ENCODE measurements at regions not wholly inside any gene's neighbourhood (a gene's known extent, or its start where the extent isn't known, plus 50 kb on each side); places are given as distances from the start of the nearest gene placed in this dataset.

GRCh38 chr4:117664706-117665444, 369.4 kb upstream of the NDST3 start:
- no peak for TF ChIP-seq CTCF (IDR thresholded peaks at IDR 0.05; ENCODE audit: poor library complexity, severe bottlenecking)

GRCh38 chr4:117676153-117676552, 358.1 kb upstream of the NDST3 start:
- Histone ChIP-seq H3K27me3 (ENCODE audit: insufficient read depth, poor library complexity, severe bottlenecking) (no peaks in the 10 kb centered on the region), H3K4me1 (ENCODE audit: insufficient read depth, poor library complexity, severe bottlenecking) (no peaks in the 10 kb centered on the region), H3K9me3 (ENCODE audit: severe bottlenecking) (no peaks in the 10 kb centered on the region), H3K4me3 (ENCODE audit: severe bottlenecking) (no peak overlapping the region), H3K27ac (ENCODE audit: poor library complexity, severe bottlenecking) (no peak overlapping the region), H3K36me3 (ENCODE audit: low read depth) (no peaks in the 10 kb centered on the region)
- no peak for ATAC-seq (ENCODE audit: low read depth)
- no peak for DNase-seq (ENCODE audit: low spot score)
- TF ChIP-seq CTCF (IDR thresholded peaks at IDR 0.05; ENCODE audit: poor library complexity, severe bottlenecking) = no peak

More at GRCh38 chr4:117664706-117665444, 369.4 kb upstream of the NDST3 start:
- Histone ChIP-seq H3K27me3 (ENCODE audit: insufficient read depth, poor library complexity, severe bottlenecking) (no peaks in the 10 kb centered on the region), H3K4me3 (ENCODE audit: severe bottlenecking) (no peak overlapping the region), H3K9me3 (ENCODE audit: severe bottlenecking) (no peaks in the 10 kb centered on the region), H3K27ac (ENCODE audit: poor library complexity, severe bottlenecking) (no peak overlapping the region), H3K36me3 (ENCODE audit: low read depth) (no peaks in the 10 kb centered on the region), H3K4me1 (ENCODE audit: insufficient read depth, poor library complexity, severe bottlenecking) (no peaks in the 10 kb centered on the region)
- 0 out of 3 replicates have a peak, but pooled peaks have one; percentile 23 for ATAC-seq (ENCODE audit: low read depth)
- no peak for DNase-seq (ENCODE audit: low spot score)

DNA sequence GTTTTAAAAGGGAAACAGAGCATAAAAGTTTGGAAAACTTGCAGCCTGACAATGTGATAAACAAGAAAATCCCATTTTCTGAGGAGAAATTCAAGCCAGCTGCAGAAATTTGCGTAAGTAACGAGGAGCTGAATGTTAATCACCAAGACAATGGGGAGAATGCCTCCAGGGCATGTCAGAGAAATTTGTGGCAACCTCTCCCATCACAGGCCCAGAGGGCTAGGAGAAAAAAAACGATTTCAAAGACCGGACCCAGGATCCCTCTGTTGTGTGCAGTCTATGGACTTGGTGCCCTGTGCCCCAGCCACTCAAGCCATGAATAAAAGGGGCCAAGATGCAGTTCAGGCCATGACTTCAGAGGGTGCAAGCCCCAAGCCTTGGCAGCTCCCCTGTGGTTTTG, 355.4 kb upstream of the NDST3 start:
- H3K4me1 ChIP-seq (ENCODE audit: insufficient read depth, poor library complexity, severe bottlenecking) = no peaks in the 10 kb centered on the region
- no peak for TF ChIP-seq CTCF (IDR thresholded peaks at IDR 0.05; ENCODE audit: poor library complexity, severe bottlenecking)
- no peak for DNase-seq (ENCODE audit: low spot score)

DNA sequence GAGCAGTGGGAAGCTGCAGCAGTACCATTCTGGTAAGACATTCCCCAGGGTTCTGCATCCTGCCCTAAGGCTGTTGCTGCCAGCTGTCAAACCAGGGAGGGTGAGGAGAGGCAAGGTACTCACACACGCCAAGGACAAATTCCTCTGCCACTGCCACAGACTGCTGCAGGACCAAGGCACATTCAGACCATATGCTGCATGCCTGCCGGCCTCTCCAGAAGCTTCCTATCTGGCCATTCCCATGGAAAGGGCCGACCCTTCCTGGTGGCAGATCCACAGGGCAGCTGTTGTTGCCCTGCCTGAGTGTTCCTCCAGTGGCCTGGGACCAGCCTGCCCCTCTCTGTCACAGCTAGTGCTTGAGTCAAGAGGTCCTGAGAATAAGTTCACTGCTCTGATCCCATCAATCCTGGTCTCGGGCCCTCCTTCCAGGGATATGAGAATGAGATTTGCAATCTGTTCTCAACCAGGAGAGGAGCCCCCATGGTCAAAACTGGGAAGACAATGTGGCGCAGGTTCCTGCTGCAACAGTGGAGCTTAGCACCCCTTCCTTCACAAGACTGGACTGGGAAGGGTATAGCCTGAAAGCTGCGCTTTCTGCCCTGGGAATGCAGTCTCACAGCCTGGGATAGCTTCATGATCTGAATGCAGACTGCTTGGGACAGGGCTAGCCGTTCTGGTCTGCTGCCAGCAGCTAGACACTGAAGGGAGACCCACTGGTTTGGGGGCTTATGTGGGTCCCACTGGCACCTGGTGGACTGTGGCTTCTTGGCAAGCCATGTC, 342.5 kb upstream of the NDST3 start:
- no peaks in the 10 kb centered on the region for H3K4me1 ChIP-seq (ENCODE audit: insufficient read depth, poor library complexity, severe bottlenecking)
- no peaks in the 10 kb centered on the region for H3K9me3 ChIP-seq (ENCODE audit: severe bottlenecking)
- no peak for ATAC-seq (ENCODE audit: low read depth)
- H3K27ac ChIP-seq (ENCODE audit: poor library complexity, severe bottlenecking) = no peak overlapping the region
- DNase-seq (ENCODE audit: low spot score) = no peak
- no peak for TF ChIP-seq CTCF (IDR thresholded peaks at IDR 0.05; ENCODE audit: poor library complexity, severe bottlenecking)
- no peaks in the 10 kb centered on the region for H3K27me3 ChIP-seq (ENCODE audit: insufficient read depth, poor library complexity, severe bottlenecking)
- H3K4me3 ChIP-seq (ENCODE audit: severe bottlenecking) = no peak overlapping the region
- no peaks in the 10 kb centered on the region for H3K36me3 ChIP-seq (ENCODE audit: low read depth)

More for the DNA sequence above, 355.4 kb upstream of the NDST3 start:
- H3K27ac ChIP-seq (ENCODE audit: poor library complexity, severe bottlenecking) = no peak overlapping the region
- no peaks in the 10 kb centered on the region for H3K36me3 ChIP-seq (ENCODE audit: low read depth)
- no peak overlapping the region for H3K4me3 ChIP-seq (ENCODE audit: severe bottlenecking)
- H3K9me3 ChIP-seq (ENCODE audit: severe bottlenecking) = no peaks in the 10 kb centered on the region
- no peak for ATAC-seq (ENCODE audit: low read depth)
- no peaks in the 10 kb centered on the region for H3K27me3 ChIP-seq (ENCODE audit: insufficient read depth, poor library complexity, severe bottlenecking)
